ENCODE measurements at regions not wholly inside any gene's neighbourhood (a gene's known extent, or its start where the extent isn't known, plus 50 kb on each side); places are given as distances from the start of the nearest gene placed in this dataset.

DNA sequence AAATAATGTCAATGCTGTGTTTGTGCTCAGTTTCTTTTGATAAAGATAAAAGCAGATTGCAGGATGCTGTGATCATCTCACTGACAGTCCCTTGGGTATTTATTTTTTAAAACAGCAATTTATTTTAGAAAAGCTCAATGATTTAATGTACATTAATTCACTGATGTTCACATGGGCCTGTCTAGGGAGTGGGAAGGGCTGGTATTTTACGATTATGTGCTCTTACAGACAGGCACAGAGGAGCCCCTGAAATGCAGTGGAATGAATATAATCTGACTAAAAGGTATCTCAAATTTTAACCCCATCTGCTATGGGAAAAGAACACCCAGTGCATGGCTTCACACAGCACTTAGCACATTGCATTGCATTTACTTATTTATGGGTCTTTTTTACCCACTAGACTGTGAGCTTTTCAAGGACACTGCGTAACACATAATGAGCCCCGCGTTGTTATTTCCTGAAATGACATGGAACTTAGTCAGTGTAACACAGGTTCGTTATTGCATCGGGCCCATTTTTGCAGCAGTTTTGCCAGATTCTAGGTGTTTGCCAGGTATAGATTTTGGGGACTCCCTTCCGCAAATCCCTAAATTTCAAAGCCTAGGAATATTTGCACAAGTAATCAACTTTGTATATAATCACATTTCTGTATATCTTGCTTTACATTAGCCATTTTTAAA is 425.3 kb upstream of the FBXO33 start:
- no peak for DNase-seq (ENCODE audit: extremely low read depth, low read depth)
- TF ChIP-seq, protein P1, sequence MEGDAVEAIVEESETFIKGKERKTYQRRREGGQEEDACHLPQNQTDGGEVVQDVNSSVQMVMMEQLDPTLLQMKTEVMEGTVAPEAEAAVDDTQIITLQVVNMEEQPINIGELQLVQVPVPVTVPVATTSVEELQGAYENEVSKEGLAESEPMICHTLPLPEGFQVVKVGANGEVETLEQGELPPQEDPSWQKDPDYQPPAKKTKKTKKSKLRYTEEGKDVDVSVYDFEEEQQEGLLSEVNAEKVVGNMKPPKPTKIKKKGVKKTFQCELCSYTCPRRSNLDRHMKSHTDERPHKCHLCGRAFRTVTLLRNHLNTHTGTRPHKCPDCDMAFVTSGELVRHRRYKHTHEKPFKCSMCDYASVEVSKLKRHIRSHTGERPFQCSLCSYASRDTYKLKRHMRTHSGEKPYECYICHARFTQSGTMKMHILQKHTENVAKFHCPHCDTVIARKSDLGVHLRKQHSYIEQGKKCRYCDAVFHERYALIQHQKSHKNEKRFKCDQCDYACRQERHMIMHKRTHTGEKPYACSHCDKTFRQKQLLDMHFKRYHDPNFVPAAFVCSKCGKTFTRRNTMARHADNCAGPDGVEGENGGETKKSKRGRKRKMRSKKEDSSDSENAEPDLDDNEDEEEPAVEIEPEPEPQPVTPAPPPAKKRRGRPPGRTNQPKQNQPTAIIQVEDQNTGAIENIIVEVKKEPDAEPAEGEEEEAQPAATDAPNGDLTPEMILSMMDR (IDR thresholded peaks at IDR 0.05; ENCODE audit: low read depth, low read length), result no peak

DNA sequence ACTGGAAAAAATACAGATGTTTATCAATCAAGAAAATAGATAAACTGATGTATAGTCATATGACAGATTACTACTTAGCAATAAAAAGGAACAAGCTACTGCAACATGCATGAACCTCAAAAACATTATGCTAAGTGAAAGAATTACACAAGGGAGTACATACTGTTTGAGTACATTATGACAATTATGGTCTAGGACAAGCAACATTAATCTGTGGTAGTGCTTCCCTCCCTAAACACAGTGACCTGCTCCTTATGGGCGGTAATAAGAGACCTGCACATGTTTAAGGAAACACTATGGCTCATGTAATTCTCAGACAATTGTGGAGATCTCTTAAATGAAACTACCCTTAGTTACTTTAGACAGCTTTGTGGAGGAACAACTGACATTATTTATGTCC is 421.2 kb upstream of the FBXO33 start:
- no peak for DNase-seq (ENCODE audit: extremely low read depth, low read depth)
- TF ChIP-seq, protein P1 (IDR thresholded peaks at IDR 0.05; ENCODE audit: low read depth, low read length), result no peak

DNA sequence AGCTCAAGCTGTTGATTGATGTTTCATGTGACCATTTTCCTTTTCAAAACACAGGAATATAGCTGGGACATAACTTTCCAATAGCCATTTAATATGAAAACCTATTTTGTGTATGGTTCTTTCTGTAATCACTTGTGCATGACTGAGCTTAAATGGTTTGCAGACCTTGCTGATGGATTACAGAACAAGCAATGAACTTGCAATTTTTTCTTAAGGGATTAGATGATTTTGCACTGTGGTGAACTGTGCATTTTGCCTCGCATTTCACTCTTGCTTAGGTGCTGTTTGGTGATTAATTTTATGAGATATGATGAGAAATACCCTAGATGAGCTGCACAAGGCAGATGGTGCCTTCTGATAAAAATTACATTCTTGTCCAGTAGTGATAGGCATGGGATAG is 419.0 kb upstream of the FBXO33 start:
- TF ChIP-seq, protein P1 (IDR thresholded peaks at IDR 0.05; ENCODE audit: low read depth, low read length), result no peak
- no peak for DNase-seq (ENCODE audit: extremely low read depth, low read depth)

DNA sequence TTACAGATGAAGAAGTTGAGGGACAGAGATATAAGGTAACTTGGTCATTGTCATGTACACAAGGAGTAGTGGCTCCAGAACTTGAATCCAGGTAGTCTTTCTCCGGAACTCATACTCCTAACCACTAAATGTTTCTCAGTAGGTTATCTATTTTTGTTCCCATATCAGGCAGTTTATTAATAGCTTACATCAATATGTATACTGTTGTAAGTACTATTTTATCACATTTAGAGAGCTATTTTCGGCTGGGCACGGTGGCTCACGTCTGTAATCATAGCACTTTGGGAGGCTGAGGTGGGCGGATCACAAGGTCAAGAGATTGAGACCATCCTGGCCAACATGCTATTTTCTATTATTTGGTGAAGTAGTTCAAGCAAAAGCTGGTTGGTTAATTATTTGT is 415.6 kb upstream of the FBXO33 start:
- TF ChIP-seq, protein P1 (IDR thresholded peaks at IDR 0.05; ENCODE audit: low read depth, low read length), result no peak
- DNase-seq (ENCODE audit: extremely low read depth, low read depth), result no peak

DNA sequence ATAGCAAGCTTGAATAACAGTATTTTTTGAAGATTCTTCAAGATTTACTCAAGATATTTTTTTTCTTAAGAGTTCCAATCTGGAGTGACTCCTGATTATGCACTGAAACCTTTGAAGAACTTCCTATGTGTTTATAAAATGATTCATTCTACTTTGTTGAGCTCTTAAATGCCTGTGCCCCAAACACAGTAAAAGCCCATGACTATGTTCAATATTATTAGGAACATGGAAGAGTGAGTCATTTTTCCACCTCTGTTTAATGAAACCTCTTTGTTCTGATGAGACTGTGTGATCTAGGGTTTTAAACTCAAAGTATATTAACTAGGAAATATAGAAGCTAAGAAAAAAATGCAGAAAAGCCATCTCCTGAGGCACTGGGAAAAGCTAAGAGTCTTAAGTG is 415.0 kb upstream of the FBXO33 start:
- TF ChIP-seq, protein P1 (IDR thresholded peaks at IDR 0.05; ENCODE audit: low read depth, low read length), result no peak
- no peak for DNase-seq (ENCODE audit: extremely low read depth, low read depth)

DNA sequence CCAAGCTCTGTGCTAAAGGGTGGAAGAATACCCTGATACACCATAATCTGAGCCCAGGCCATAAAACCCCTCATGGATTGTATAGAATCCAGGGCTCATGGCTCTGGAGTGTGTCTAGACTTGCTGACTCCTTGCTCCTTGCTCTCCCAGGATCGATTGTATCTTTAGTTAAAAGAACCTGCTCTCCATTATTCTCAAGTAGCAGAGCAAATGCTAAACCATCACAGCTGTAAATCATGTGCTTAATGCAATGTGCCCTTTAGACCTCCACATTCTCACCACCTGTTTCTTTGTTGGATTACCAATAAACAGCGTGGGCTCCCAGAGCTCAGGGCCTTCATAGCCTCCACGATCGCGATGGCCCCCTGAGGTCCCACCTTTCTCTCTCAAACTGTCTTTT is 411.6 kb upstream of the FBXO33 start:
- no peak for DNase-seq (ENCODE audit: extremely low read depth, low read depth)
- TF ChIP-seq, protein P1 (IDR thresholded peaks at IDR 0.05; ENCODE audit: low read depth, low read length), result no peak

DNA sequence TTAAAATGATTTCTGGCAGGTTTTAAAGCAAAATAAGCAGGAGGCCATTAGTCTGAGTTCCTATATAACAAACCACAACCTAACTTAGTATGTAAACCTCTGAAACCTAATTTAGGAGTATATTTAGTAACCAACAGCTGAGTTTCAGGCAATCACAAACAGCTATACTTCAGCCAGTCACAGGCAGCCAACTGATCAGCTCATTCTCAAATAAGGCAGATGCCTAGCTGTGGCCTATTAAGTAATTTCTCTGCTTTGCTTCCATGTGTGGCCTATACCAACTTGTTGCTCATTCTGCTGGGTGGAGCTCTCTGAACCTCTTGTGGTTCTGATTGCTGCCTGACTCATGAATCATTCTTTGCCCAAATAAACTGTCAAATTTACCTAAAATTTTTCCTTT is 408.9 kb upstream of the FBXO33 start:
- TF ChIP-seq, protein P1 (IDR thresholded peaks at IDR 0.05; ENCODE audit: low read depth, low read length), result no peak
- no peak for DNase-seq (ENCODE audit: extremely low read depth, low read depth)

Measured in AG09319 (cell line).